Urinary bladder (tissue), 3 donors: ENCODE measurements at regions not wholly inside any gene's neighbourhood (a gene's known extent, or its start where the extent isn't known, plus 50 kb on each side); places are given as distances from the start of the nearest gene placed in this dataset.
"Not testable (repeated sequence)": the region's sequence is repeated elsewhere in the genome, so short reads cannot be mapped to it uniquely, and the experiment has no call there.

Experiments used
- DNase-seq: peaks from one replicate; pipeline ENCODE4 v3.0.0-alpha.2; 2015; ENCODE audit errors: extremely low spot score
- H3K27ac ChIP-seq: one replicate; pipeline ENCODE4 v1.5.1; 2013; ENCODE audit warnings: low read depth, mild to moderate bottlenecking, moderate library complexity
- H3K36me3 ChIP-seq: one replicate; pipeline ENCODE4 v1.6.1; 2013; ENCODE audit warnings: mild to moderate bottlenecking, moderate library complexity; ENCODE audit not compliant: insufficient read depth
- H3K4me1 ChIP-seq: one replicate; pipeline ENCODE4 v1.6.1; 2013; ENCODE audit warnings: mild to moderate bottlenecking, moderate library complexity; ENCODE audit not compliant: insufficient read depth
- H3K4me3 ChIP-seq: one replicate; pipeline ENCODE4 v1.5.1; 2013; ENCODE audit warnings: low read depth, low read length
- WGBS: extraction: QIAGEN DNeasy Blood & Tissue Kit; methylation state at CpG from one replicate; pipeline ENCODE4 v1.1.7; 2013; 5-methylcytosine and 5-hydroxymethylcytosine counted together
- donor health status: healthy with polysubstance abuse.
- donor health status: healthy.

DNA sequence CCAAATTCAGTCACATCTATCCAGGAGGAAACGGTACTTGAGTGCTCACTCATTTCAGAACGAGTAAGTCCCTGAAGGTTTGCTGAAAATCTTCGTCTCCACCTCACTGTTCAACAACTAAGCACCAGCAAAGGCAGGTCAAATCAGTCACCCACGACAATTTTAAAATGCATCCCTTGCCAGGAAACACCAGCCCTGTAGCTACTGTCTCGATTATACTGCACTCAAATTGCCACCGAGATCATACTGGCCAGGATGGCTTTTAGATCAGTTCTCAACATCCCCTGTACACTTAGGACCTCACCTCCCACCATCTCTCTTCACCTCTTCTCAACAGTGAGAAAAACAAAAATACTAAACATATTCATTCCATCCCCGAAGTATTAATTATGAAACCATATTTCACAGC is 298.6 kb downstream of the AGTPBP1 start:
- Histone ChIP-seq H3K4me1 (no peaks in the 10 kb centered on the region), H3K27ac (no peak overlapping the region)
- 81% methylated on average over 7 of the region's 7 CpGs for WGBS

GRCh38 chr9:85439791-85440190 is 302.0 kb downstream of the AGTPBP1 start:
- no peak for DNase-seq
- WGBS: 54% methylated on average over 7 of the region's 7 CpGs

More for the DNA sequence above, 298.6 kb downstream of the AGTPBP1 start:
- DNase-seq: no peak
- Histone ChIP-seq H3K4me3 (no peak overlapping the region), H3K36me3 (no peaks in the 10 kb centered on the region)

DNA sequence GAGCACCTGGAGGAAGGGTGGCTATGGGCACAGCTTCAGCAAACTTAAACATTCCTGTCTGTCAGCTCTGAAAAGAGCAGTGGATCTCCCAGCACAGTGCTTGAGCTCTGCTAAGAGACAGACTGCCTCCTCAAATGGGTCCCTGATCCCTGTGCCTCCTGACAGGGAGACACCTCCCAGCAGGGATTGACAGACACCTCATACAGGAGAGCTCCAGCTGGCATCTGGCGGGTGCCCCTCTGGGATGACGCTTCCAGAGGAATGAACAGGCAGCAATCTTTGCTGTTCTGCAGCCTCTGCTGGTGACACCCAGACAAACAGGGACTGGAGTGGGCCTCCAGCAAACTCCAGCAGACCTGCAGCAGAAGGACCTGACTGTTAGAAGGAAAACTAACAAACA is 307.8 kb downstream of the AGTPBP1 start:
- H3K36me3 ChIP-seq, DNase-seq, H3K4me1 ChIP-seq, H3K4me3 ChIP-seq, H3K27ac ChIP-seq: not testable (repeated sequence)
- 93% methylated on average over 2 of the region's 2 CpGs for WGBS

More at GRCh38 chr9:85439791-85440190, 302.0 kb downstream of the AGTPBP1 start:
- no peak overlapping the region for H3K4me3 ChIP-seq
- no peaks in the 10 kb centered on the region for H3K4me1 ChIP-seq
- no peaks in the 10 kb centered on the region for H3K36me3 ChIP-seq
- no peak overlapping the region for H3K27ac ChIP-seq

DNA sequence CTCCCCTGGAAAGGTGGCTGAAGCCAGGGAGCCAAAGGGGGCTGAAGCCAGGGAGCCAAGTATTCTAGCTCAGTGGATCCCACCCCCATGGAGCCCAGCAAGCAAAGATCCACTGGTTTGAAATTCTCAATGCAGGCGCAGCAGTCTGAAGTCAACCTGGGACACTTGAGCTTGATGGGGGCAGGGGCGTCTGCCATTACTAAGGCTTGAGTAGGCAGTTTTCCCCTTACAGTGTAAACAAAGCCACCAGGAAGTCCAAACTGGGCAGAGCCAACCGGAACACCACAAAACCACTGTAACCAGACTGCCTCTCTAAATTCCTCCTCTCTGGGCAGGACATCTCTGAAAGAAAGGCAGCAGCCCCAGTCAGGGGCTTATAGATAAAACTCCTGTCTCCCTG is 308.2 kb downstream of the AGTPBP1 start:
- not testable (repeated sequence) for H3K27ac ChIP-seq, DNase-seq, H3K4me1 ChIP-seq, H3K4me3 ChIP-seq, H3K36me3 ChIP-seq
- 77% methylated on average over 3 of the region's 3 CpGs for WGBS

GRCh38 chr9:85433046-85433445 is 308.7 kb downstream of the AGTPBP1 start:
- WGBS: 97% methylated on average over 8 of the region's 8 CpGs
- no peak for DNase-seq
- Histone ChIP-seq H3K27ac (no peak overlapping the region), H3K4me3 (no peak overlapping the region), H3K4me1 (no peaks in the 10 kb centered on the region), H3K36me3 (no peaks in the 10 kb centered on the region)

- Histone ChIP-seq H3K27ac (no peak overlapping the region), H3K36me3 (no peaks in the 10 kb centered on the region), H3K4me3 (no peak overlapping the region), H3K4me1 (no peaks in the 10 kb centered on the region)
- 89% methylated on average over 3 of the region's 3 CpGs for WGBS
- no peak for DNase-seq
These were observed 309.2 kb downstream of the AGTPBP1 start for GRCh38 chr9:85432599-85432998.

- Histone ChIP-seq H3K4me1 (no peaks in the 10 kb centered on the region), H3K4me3 (no peak overlapping the region), H3K36me3 (no peaks in the 10 kb centered on the region), H3K27ac (no peak overlapping the region)
- 30% methylated on average over 3 of the region's 3 CpGs for WGBS
- peak; percentile 42 for DNase-seq
These were observed 310.2 kb downstream of the AGTPBP1 start for GRCh38 chr9:85431339-85432102.

DNA sequence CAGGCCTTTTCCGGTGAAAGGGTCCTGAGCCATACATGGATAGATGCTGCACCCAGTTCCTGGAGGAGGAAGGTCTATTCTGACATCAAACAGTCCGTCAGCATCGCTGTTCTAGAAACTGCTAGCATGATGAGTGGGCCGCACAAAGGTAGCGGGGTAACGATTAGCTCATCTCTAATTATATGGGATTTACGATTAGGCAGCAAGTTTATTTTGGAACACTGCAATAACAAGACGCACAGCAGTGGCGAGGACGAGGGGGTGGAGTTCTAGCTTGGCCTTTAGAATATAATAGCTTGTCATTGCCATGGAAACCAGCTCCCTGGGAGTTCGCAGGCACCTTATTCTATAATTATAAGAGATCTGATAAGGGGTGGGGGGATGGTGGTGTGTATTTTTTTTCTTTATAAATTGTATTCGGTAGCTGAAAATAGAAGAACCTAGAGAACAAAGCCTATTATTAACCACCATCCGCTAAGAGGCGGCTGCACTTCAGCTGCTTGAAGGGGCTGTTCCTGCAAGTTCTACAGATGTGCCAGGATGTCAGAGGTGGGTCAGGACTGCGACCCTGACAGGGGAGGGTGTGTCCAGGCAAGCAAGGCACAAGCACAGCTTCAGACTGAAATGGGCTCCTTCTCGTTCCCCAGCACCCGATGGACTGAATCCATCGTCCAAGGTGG is 311.0 kb downstream of the AGTPBP1 start:
- peak; percentile 20 for DNase-seq
- no peaks in the 10 kb centered on the region for H3K36me3 ChIP-seq
- no peak overlapping the region for H3K27ac ChIP-seq
- no peak overlapping the region for H3K4me3 ChIP-seq
- 68% methylated on average over 18 of the region's 18 CpGs for WGBS
- H3K4me1 ChIP-seq: no peaks in the 10 kb centered on the region

- no peak overlapping the region for H3K4me3 ChIP-seq
- whole genome bisulfite sequencing: 73% methylated on average over 6 of the region's 6 CpGs
- H3K36me3 ChIP-seq: no peaks in the 10 kb centered on the region
- no peak overlapping the region for H3K27ac ChIP-seq
- H3K4me1 ChIP-seq: no peaks in the 10 kb centered on the region
- DNase-seq: no peak
These were observed 313.5 kb downstream of the AGTPBP1 start for GRCh38 chr9:85428230-85428629.

DNA sequence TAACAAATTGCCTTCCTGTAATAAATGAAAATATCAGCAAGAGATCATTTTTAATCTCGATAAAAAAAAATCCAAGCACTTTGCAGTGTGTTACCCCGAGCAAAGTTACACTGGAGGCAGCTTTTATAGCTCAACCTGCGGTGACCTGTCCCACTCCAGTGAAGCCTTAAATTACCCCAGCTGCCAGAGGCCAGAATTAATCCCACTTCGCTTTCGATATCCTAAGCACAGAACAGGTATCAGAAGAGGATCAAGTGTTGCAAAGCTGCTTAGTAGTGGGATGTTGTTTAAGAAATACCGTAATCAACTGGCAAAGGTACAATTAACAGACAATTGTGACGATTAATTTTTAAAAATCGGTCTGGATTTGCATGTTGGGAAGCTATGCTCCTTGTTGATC is 314.0 kb downstream of the AGTPBP1 start:
- Histone ChIP-seq H3K4me1 (no peaks in the 10 kb centered on the region), H3K36me3 (no peaks in the 10 kb centered on the region), H3K4me3 (no peak overlapping the region), H3K27ac (no peak overlapping the region)
- 76% methylated on average over 8 of the region's 8 CpGs for WGBS
- DNase-seq: no peak

DNA sequence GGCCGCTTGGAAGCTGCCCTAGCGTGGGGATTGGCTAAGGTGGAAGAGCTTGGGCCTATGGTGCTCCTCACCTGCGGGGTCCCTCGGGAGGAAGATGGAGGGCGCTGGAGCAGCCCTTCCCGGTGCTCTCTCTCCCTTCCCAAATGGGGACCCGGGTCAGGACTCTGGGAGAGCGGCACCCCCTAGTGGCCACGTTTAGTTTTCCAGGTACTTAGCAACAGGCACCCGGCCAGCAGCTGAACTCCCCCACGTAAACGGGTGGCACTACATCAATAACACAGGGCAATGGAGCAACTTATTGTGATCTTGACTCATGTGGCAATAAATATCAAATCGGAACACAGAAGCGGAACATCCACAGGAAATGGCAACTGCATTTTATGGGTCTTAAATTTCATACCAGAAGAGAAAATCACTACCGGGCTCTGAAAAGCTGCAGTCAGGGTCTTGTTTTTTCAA is 316.6 kb downstream of the AGTPBP1 start:
- Histone ChIP-seq H3K27ac (no peak overlapping the region), H3K4me1 (no peaks in the 10 kb centered on the region), H3K4me3 (no peak overlapping the region), H3K36me3 (no peaks in the 10 kb centered on the region)
- DNase-seq: no peak
- 14% methylated on average over 15 of the region's 15 CpGs for WGBS

GRCh38 chr9:85423422-85423821 is 318.3 kb downstream of the AGTPBP1 start:
- Histone ChIP-seq H3K4me1 (no peaks in the 10 kb centered on the region), H3K36me3 (no peaks in the 10 kb centered on the region), H3K4me3 (no peak overlapping the region), H3K27ac (no peak overlapping the region)
- no peak for DNase-seq
- 100% methylated on average over 1 of the region's 1 CpG for WGBS

DNA sequence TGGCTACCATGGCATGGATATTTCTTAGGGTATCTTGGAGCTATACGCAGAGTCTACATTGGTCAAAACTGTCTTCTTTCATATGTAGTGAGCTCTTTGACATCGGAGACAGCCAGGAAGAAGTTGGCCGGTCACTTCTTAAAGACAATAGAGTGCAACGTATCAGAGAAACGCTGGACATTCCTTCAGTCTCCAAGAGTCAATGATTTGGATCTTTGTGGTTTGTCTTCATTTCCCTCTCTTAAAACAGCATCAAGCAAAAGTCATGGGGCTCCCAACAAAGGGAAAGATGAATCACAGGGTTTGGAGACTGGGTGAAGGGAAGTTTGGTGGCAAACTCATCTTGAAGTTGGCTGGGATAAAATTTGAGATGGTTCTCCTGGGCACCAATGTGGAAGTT is 320.1 kb downstream of the AGTPBP1 start:
- WGBS: 92% methylated on average over 5 of the region's 5 CpGs
- H3K27ac ChIP-seq: no peak overlapping the region

GRCh38 chr9:85420750-85421149 is 321.0 kb downstream of the AGTPBP1 start:
- Histone ChIP-seq H3K4me3 (no peak overlapping the region), H3K36me3 (no peaks in the 10 kb centered on the region), H3K27ac (no peak overlapping the region), H3K4me1 (no peaks in the 10 kb centered on the region)
- no peak for DNase-seq
- WGBS: 34% methylated on average over 4 of the region's 4 CpGs

More for the DNA sequence above, 320.1 kb downstream of the AGTPBP1 start:
- DNase-seq: no peak
- no peaks in the 10 kb centered on the region for H3K36me3 ChIP-seq
- no peaks in the 10 kb centered on the region for H3K4me1 ChIP-seq
- H3K4me3 ChIP-seq: no peak overlapping the region
